ENCODE measurements at regions not wholly inside any gene's neighbourhood (a gene's known extent, or its start where the extent isn't known, plus 50 kb on each side); places are given as distances from the start of the nearest gene placed in this dataset.

DNA sequence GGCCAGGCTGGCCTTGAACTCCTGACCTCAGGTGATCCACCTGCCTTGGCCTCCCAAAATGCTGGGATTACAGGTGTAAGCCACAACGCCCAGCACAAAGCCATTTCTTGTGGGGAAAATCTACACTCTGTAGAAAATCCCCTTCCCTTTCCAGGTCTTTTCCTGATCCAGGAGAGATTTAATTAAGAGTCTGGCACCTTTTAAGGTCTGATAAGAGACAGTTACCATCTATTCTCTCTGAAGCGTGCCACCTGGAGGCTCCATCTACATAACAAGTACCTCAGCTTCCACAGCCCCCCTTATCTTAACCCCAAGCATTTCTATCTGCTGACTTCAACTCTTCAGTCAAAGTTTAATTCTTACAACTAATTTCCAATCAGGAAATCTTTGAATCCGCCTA is 71.4 kb upstream of the CDK20 start:
- TF ChIP-seq YY1 (IDR thresholded peaks at IDR 0.05), result no peak
- TF ChIP-seq, protein P1, sequence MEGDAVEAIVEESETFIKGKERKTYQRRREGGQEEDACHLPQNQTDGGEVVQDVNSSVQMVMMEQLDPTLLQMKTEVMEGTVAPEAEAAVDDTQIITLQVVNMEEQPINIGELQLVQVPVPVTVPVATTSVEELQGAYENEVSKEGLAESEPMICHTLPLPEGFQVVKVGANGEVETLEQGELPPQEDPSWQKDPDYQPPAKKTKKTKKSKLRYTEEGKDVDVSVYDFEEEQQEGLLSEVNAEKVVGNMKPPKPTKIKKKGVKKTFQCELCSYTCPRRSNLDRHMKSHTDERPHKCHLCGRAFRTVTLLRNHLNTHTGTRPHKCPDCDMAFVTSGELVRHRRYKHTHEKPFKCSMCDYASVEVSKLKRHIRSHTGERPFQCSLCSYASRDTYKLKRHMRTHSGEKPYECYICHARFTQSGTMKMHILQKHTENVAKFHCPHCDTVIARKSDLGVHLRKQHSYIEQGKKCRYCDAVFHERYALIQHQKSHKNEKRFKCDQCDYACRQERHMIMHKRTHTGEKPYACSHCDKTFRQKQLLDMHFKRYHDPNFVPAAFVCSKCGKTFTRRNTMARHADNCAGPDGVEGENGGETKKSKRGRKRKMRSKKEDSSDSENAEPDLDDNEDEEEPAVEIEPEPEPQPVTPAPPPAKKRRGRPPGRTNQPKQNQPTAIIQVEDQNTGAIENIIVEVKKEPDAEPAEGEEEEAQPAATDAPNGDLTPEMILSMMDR (IDR thresholded peaks at IDR 0.05; ENCODE audit: low read depth, low read length, missing input control), result no peak
- TF ChIP-seq, protein P2, sequence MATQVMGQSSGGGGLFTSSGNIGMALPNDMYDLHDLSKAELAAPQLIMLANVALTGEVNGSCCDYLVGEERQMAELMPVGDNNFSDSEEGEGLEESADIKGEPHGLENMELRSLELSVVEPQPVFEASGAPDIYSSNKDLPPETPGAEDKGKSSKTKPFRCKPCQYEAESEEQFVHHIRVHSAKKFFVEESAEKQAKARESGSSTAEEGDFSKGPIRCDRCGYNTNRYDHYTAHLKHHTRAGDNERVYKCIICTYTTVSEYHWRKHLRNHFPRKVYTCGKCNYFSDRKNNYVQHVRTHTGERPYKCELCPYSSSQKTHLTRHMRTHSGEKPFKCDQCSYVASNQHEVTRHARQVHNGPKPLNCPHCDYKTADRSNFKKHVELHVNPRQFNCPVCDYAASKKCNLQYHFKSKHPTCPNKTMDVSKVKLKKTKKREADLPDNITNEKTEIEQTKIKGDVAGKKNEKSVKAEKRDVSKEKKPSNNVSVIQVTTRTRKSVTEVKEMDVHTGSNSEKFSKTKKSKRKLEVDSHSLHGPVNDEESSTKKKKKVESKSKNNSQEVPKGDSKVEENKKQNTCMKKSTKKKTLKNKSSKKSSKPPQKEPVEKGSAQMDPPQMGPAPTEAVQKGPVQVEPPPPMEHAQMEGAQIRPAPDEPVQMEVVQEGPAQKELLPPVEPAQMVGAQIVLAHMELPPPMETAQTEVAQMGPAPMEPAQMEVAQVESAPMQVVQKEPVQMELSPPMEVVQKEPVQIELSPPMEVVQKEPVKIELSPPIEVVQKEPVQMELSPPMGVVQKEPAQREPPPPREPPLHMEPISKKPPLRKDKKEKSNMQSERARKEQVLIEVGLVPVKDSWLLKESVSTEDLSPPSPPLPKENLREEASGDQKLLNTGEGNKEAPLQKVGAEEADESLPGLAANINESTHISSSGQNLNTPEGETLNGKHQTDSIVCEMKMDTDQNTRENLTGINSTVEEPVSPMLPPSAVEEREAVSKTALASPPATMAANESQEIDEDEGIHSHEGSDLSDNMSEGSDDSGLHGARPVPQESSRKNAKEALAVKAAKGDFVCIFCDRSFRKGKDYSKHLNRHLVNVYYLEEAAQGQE (IDR thresholded peaks at IDR 0.05), result no peak
- no peak for TF ChIP-seq EGR1 (IDR thresholded peaks at IDR 0.05; ENCODE audit: low read depth in 2 of 2)
- TF ChIP-seq, protein P3, sequence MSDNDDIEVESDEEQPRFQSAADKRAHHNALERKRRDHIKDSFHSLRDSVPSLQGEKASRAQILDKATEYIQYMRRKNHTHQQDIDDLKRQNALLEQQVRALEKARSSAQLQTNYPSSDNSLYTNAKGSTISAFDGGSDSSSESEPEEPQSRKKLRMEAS (IDR thresholded peaks at IDR 0.05), result no peak
- TF ChIP-seq, protein P4, sequence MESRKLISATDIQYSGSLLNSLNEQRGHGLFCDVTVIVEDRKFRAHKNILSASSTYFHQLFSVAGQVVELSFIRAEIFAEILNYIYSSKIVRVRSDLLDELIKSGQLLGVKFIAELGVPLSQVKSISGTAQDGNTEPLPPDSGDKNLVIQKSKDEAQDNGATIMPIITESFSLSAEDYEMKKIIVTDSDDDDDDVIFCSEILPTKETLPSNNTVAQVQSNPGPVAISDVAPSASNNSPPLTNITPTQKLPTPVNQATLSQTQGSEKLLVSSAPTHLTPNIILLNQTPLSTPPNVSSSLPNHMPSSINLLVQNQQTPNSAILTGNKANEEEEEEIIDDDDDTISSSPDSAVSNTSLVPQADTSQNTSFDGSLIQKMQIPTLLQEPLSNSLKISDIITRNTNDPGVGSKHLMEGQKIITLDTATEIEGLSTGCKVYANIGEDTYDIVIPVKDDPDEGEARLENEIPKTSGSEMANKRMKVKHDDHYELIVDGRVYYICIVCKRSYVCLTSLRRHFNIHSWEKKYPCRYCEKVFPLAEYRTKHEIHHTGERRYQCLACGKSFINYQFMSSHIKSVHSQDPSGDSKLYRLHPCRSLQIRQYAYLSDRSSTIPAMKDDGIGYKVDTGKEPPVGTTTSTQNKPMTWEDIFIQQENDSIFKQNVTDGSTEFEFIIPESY (IDR thresholded peaks at IDR 0.05), result no peak
- TF ChIP-seq RXRA (IDR thresholded peaks at IDR 0.05), result no peak
- TF ChIP-seq SP1 (IDR thresholded peaks at IDR 0.05), result no peak
- TF ChIP-seq TAF1 (conservative IDR thresholded peaks at IDR 0.05), result no peak
- TF ChIP-seq GABPA (IDR thresholded peaks at IDR 0.05 in 1 of 2, conservative IDR thresholded peaks at IDR 0.05 in 1 of 2), result no peak
- no peak for TF ChIP-seq HNF4G (IDR thresholded peaks at IDR 0.05)
